Vagina (tissue), 2 donors: ENCODE measurements at regions not wholly inside any gene's neighbourhood (a gene's known extent, or its start where the extent isn't known, plus 50 kb on each side); places are given as distances from the start of the nearest gene placed in this dataset.

Experiments
- POLR2A ChIP-seq, 2 donors: fragments of 450-650 bp; IDR thresholded peaks; one replicate each; pipeline ENCODE4 v1.6.1; 2017; ENCODE audit warnings: antibody characterized with exemption in 2 of 2, mild to moderate bottlenecking in 2 of 2, moderate library complexity in 2 of 2
- POLR2AphosphoS5 ChIP-seq, 2 donors: sonication (generic); formaldehyde crosslinking; IDR thresholded peaks; one replicate each; pipeline ENCODE4 v1.9.0; 2017; ENCODE audit warnings: antibody characterized with exemption in 2 of 2, mild to moderate bottlenecking in 2 of 2, low read depth in 1 of 2; ENCODE audit not compliant: insufficient read depth in 1 of 2
- TF ChIP-seq, protein P1 (sequence below), 3 experiments: fragments of 450-650 bp in 2 of 3; fragments of 200-600 bp in 1 of 3; sonication (generic) in 1 of 3; IDR thresholded peaks; one replicate each; pipeline ENCODE4 v1.5.1; 2017 to 2019; ENCODE audit warnings: antibody characterized with exemption in 3 of 3, mild to moderate bottlenecking in 2 of 3, moderate library complexity in 2 of 3

GRCh38 chr15:92831655-92832328, 68.3 kb upstream of the CHD2 start:
- TF ChIP-seq, protein P1, sequence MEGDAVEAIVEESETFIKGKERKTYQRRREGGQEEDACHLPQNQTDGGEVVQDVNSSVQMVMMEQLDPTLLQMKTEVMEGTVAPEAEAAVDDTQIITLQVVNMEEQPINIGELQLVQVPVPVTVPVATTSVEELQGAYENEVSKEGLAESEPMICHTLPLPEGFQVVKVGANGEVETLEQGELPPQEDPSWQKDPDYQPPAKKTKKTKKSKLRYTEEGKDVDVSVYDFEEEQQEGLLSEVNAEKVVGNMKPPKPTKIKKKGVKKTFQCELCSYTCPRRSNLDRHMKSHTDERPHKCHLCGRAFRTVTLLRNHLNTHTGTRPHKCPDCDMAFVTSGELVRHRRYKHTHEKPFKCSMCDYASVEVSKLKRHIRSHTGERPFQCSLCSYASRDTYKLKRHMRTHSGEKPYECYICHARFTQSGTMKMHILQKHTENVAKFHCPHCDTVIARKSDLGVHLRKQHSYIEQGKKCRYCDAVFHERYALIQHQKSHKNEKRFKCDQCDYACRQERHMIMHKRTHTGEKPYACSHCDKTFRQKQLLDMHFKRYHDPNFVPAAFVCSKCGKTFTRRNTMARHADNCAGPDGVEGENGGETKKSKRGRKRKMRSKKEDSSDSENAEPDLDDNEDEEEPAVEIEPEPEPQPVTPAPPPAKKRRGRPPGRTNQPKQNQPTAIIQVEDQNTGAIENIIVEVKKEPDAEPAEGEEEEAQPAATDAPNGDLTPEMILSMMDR (IDR thresholded peaks at IDR 0.05) = no peak
- peak; percentile 93 for TF ChIP-seq POLR2AphosphoS5 (IDR thresholded peaks at IDR 0.05; ENCODE audit: insufficient read depth in 1 of 2, low read depth in 1 of 2)
- peak in 1 of 2 donors; percentile 46 for TF ChIP-seq POLR2A (IDR thresholded peaks at IDR 0.05)
